MM.1S (cell line): ENCODE measurements at regions not wholly inside any gene's neighbourhood (a gene's known extent, or its start where the extent isn't known, plus 50 kb on each side); places are given as distances from the start of the nearest gene placed in this dataset.
"Not testable (repeated sequence)": the region's sequence is repeated elsewhere in the genome, so short reads cannot be mapped to it uniquely, and the experiment has no call there.

Source experiments
- DNase-seq: peaks from one replicate; pipeline ENCODE4 v3.0.0-alpha.2; 2015
- H2AFZ ChIP-seq: fragments of 300-600 bp; sonication (generic); 2 replicates; pipeline ENCODE4 v1.6.0; 2016; ENCODE audit warnings: antibody characterized with exemption, low read length
- H3F3A ChIP-seq: fragments of 300-600 bp; sonication (generic); 2 replicates; pipeline ENCODE4 v1.6.1; 2016; ENCODE audit warnings: mild to moderate bottlenecking, antibody characterized with exemption, low read length, moderate library complexity, mixed read lengths; ENCODE audit not compliant: insufficient read depth
- H3K27ac ChIP-seq: fragments of 300-600 bp; sonication (generic); 2 replicates; pipeline ENCODE4 v1.5.1; 2016; ENCODE audit warnings: mild to moderate bottlenecking, low read length
- H3K27me3 ChIP-seq: fragments of 300-600 bp; sonication (generic); replicated peaks from 2 replicates; pipeline ENCODE4 v1.6.0; 2016; ENCODE audit warnings: low read length; ENCODE audit not compliant: insufficient read depth
- H3K36me3 ChIP-seq: fragments of 300-600 bp; sonication (generic); replicated peaks from 2 replicates; pipeline ENCODE4 v1.6.1; 2016; ENCODE audit warnings: mild to moderate bottlenecking, low read length, mixed read lengths; ENCODE audit not compliant: insufficient read depth
- H3K4me1 ChIP-seq: fragments of 300-600 bp; sonication (generic); 2 replicates; pipeline ENCODE4 v1.6.1; 2016; ENCODE audit warnings: low read length, mixed read lengths
- H3K4me2 ChIP-seq: fragments of 300-600 bp; sonication (generic); 2 replicates; pipeline ENCODE4 v1.6.0; 2016; ENCODE audit warnings: low read depth, low read length
- H3K4me3 ChIP-seq: fragments of 300-600 bp; sonication (generic); 2 replicates; pipeline ENCODE4 v1.5.1; 2016; ENCODE audit warnings: low read length, mixed read lengths
- H3K79me2 ChIP-seq: fragments of 300-600 bp; sonication (generic); 2 replicates; pipeline ENCODE4 v1.6.1; 2016; ENCODE audit warnings: mixed run types, low read length, mixed read lengths
- H3K9ac ChIP-seq: fragments of 300-600 bp; sonication (generic); 2 replicates; pipeline ENCODE4 v1.6.1; 2016; ENCODE audit warnings: low read length, mixed read lengths
- H3K9me2 ChIP-seq: fragments of 300-600 bp; sonication (generic); replicated peaks from 2 replicates; pipeline ENCODE4 v1.6.1; 2016; ENCODE audit warnings: mild to moderate bottlenecking, low read length, mixed read lengths; ENCODE audit not compliant: insufficient read depth
- H3K9me3 ChIP-seq: fragments of 300-600 bp; sonication (generic); replicated peaks from 2 replicates; pipeline ENCODE4 v1.6.1; 2016; ENCODE audit warnings: mild to moderate bottlenecking, low read length, mixed read lengths; ENCODE audit not compliant: insufficient read depth
- H4K20me1 ChIP-seq: fragments of 300-600 bp; sonication (generic); 2 replicates; pipeline ENCODE4 v1.6.1; 2016; ENCODE audit warnings: mild to moderate bottlenecking, low read length, moderate library complexity, mixed read lengths; ENCODE audit not compliant: insufficient read depth
- EZH2 ChIP-seq: fragments of 300-600 bp; sonication (generic); optimal IDR thresholded peaks from 2 replicates; pipeline ENCODE3; 2017; ENCODE audit warnings: low read depth, mild to moderate bottlenecking, antibody characterized with exemption, low read length, mixed read lengths
- EZH2phosphoT487 ChIP-seq: fragments of 300-600 bp; sonication (generic); IDR thresholded peaks from 2 replicates; pipeline ENCODE4 v1.6.1; 2018; ENCODE audit warnings: antibody characterized with exemption, low read length
- TF ChIP-seq, protein P1 (sequence below): fragments of 300-600 bp; sonication (generic); IDR thresholded peaks from 2 replicates; pipeline ENCODE4 v1.5.1; 2016; ENCODE audit warnings: antibody characterized with exemption, low read length, mixed read lengths

- no peak overlapping the region for H3K4me2 ChIP-seq
- H3K79me2 ChIP-seq: no peaks in the 10 kb centered on the region
- no peaks in the 10 kb centered on the region for H3K9me3 ChIP-seq
- H3K4me3 ChIP-seq: no peak overlapping the region
- TF ChIP-seq EZH2 (no peak), EZH2phosphoT487 (no peak)
- TF ChIP-seq, protein P1, sequence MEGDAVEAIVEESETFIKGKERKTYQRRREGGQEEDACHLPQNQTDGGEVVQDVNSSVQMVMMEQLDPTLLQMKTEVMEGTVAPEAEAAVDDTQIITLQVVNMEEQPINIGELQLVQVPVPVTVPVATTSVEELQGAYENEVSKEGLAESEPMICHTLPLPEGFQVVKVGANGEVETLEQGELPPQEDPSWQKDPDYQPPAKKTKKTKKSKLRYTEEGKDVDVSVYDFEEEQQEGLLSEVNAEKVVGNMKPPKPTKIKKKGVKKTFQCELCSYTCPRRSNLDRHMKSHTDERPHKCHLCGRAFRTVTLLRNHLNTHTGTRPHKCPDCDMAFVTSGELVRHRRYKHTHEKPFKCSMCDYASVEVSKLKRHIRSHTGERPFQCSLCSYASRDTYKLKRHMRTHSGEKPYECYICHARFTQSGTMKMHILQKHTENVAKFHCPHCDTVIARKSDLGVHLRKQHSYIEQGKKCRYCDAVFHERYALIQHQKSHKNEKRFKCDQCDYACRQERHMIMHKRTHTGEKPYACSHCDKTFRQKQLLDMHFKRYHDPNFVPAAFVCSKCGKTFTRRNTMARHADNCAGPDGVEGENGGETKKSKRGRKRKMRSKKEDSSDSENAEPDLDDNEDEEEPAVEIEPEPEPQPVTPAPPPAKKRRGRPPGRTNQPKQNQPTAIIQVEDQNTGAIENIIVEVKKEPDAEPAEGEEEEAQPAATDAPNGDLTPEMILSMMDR: no peak
- H3F3A ChIP-seq: no peaks in the 10 kb centered on the region
- no peaks in the 10 kb centered on the region for H3K4me1 ChIP-seq
- no peaks in the 10 kb centered on the region for H4K20me1 ChIP-seq
- H2AFZ ChIP-seq: no peak overlapping the region
- no peaks in the 10 kb centered on the region for H3K27me3 ChIP-seq
- H3K9me2 ChIP-seq: no peaks in the 10 kb centered on the region
- no peak for DNase-seq
- no peaks in the 10 kb centered on the region for H3K36me3 ChIP-seq
- H3K27ac ChIP-seq: no peak overlapping the region
- H3K9ac ChIP-seq: no peak overlapping the region
Measured at GRCh38 chr5:71817891-71818290, 98.8 kb downstream of the CARTPT start.

- H3K79me2 ChIP-seq: no peaks in the 10 kb centered on the region
- no peak overlapping the region for H3K27ac ChIP-seq
- H3K4me3 ChIP-seq: no peak overlapping the region
- H3K9ac ChIP-seq: no peak overlapping the region
- no peak overlapping the region for H2AFZ ChIP-seq
- TF ChIP-seq EZH2 (no peak), EZH2phosphoT487 (no peak)
- TF ChIP-seq, protein P1: no peak
- no peaks in the 10 kb centered on the region for H3F3A ChIP-seq
- H3K9me2 ChIP-seq: no peaks in the 10 kb centered on the region
- no peaks in the 10 kb centered on the region for H3K9me3 ChIP-seq
- H3K27me3 ChIP-seq: no peaks in the 10 kb centered on the region
- H3K4me1 ChIP-seq: no peaks in the 10 kb centered on the region
- no peak for DNase-seq
- H3K36me3 ChIP-seq: no peaks in the 10 kb centered on the region
- H3K4me2 ChIP-seq: no peak overlapping the region
- no peaks in the 10 kb centered on the region for H4K20me1 ChIP-seq
Measured at GRCh38 chr5:71821029-71821428, 102.0 kb downstream of the CARTPT start.

- not testable (repeated sequence) for H2AFZ ChIP-seq, H3K9ac ChIP-seq, H3K4me2 ChIP-seq, H3K4me1 ChIP-seq, H3K9me3 ChIP-seq, H3F3A ChIP-seq, H3K4me3 ChIP-seq, H3K27me3 ChIP-seq, H4K20me1 ChIP-seq, H3K79me2 ChIP-seq, H3K36me3 ChIP-seq, H3K27ac ChIP-seq, H3K9me2 ChIP-seq, DNase-seq
Measured at GRCh38 chr5:71822065-71822464, 103.0 kb downstream of the CARTPT start.

- Histone ChIP-seq H3K36me3 (no peaks in the 10 kb centered on the region), H3K4me1 (no peaks in the 10 kb centered on the region), H3K4me3 (no peak overlapping the region), H3K9me3 (no peaks in the 10 kb centered on the region), H4K20me1 (no peaks in the 10 kb centered on the region), H3K4me2 (no peak overlapping the region), H3K79me2 (no peaks in the 10 kb centered on the region), H3K9me2 (no peaks in the 10 kb centered on the region), H3K27ac (no peak overlapping the region), H3K9ac (no peak overlapping the region), H2AFZ (no peak overlapping the region), H3K27me3 (no peaks in the 10 kb centered on the region), H3F3A (no peaks in the 10 kb centered on the region)
- no peak for DNase-seq
- TF ChIP-seq EZH2: no peak
- TF ChIP-seq, protein P1: no peak
- TF ChIP-seq EZH2phosphoT487: no peak
Measured at GRCh38 chr5:71825992-71826391, 106.9 kb downstream of the CARTPT start.
